GM18511 (cell line): ENCODE measurements at regions not wholly inside any gene's neighbourhood (a gene's known extent, or its start where the extent isn't known, plus 50 kb on each side); places are given as distances from the start of the nearest gene placed in this dataset.
"Not testable (repeated sequence)": the region's sequence is repeated elsewhere in the genome, so short reads cannot be mapped to it uniquely, and the experiment has no call there.

ENCODE experiments used
- ATAC-seq: cut with Tn5 transposase; IDR thresholded peaks from one replicate; pipeline ENCODE4 v1.9.1; 2021; ENCODE audit warnings: mild to moderate bottlenecking, moderate library complexity; ENCODE audit not compliant: unreplicated experiment

DNA sequence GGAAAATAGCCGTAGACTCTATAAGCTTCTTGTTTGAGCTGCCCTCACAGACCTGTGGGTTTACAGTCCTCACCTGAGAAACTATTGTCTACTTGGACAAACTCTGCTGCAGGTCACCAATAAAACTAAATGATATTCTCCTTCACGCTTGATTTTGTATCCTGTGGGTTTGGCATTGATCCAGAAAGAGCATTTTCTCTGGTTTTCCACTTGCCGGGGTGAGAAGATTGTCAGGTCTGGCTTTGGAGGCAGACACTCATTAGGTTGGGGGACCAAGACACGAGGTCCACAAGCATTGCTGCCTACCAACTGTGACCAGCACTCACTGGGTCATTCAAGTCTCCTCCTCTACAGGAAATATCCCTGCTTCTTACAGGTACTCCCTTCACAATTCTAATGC is 68.5 kb downstream of the CDC14C start:
- ATAC-seq, result no peak

DNA sequence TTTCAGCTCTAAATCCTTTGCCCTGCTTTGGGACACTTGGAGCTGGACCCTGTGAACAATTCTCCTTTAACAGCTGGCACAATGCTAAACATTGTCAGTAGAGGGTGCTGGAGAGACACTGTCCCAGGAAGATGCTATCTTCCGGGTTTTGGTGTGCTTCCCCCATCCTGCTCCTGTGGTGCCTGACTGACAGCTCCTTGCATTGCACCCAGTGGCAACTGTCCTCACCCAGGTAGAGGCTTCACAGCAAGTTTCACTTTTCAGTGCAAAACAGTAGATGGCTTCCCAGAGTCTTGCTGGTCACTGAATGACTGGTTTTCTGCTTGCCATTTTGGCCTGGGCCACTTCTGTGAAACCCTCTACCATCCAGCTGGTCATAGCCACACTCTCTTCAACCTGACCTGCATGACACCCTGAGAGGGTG is 77.3 kb downstream of the CDC14C start:
- peak; percentile 99 for ATAC-seq

DNA sequence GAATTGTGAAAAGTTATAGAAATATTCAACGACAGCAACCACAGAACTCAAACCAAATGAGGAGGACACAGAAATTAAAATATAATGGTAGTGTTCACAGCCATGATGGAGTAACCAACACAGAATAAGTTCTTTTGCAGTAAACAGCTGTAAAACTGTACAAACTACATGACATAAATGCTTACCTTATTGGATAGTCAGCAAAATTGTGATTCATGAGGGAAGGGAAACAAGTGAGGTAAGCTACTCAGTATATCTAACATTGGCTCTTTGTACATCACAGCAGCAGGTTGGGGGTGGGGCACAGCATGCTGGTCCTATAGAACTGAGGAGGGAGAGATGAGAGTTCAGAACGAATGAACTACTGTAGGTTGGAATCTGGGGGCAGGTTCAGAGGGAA is 86.4 kb downstream of the CDC14C start:
- no peak for ATAC-seq

DNA sequence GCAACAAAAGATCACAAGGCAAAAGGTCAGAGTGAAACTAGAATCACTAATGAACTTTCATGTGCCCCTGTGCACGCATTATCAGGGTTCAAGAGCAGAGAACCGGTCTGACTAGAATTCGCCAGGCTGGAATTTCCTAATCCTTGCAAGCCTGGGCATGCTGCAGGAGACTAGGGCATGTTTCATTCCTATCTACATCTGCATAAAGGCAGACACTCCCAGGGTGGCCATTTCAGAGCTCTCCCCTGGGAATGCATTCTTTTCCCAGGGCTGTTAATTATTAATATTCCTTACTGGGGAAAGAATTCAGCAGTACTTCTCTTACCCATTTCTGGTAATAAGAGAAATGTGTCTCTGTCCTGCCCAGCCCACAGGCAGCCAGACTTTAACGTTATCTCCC is 90.5 kb downstream of the CDC14C start:
- no peak for ATAC-seq

DNA sequence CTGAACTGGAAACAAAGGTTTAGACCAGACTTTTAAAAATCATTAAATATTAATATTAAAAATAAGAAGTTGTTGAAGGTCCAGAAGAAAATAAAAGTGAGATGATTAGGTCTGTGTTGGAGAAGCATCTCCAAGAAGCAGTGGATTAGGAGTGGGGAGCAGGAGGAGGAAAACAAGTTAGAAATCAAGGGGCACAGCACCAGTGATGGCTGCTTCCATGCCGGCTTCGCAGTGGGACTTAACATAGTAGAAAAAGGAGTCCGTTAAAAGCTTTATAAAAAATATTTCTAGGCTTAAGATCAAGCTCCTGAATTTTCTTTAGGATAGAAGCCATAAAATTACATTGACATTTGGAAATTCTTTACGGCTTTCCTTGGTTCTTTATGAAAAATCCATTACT is 95.8 kb downstream of the CDC14C start:
- ATAC-seq, result no peak

DNA sequence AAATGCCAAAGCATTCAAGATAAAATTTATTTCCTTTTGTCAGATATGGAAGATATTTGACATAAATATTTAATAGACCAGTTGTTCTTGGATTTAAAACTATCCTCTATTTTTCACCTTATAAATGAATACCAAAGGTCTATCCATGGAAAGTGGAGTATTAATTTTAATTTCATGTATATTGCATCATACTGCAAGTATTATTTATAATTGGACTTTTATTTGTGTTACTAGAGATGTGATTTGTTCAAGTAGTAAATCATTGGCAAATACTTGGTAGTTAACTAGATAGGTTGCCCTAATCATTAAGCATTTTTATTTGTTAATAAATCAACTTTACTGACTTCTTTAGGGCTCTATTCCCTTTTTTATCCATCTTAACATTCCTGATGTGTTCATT is 98.1 kb downstream of the CDC14C start:
- ATAC-seq, result no peak

DNA sequence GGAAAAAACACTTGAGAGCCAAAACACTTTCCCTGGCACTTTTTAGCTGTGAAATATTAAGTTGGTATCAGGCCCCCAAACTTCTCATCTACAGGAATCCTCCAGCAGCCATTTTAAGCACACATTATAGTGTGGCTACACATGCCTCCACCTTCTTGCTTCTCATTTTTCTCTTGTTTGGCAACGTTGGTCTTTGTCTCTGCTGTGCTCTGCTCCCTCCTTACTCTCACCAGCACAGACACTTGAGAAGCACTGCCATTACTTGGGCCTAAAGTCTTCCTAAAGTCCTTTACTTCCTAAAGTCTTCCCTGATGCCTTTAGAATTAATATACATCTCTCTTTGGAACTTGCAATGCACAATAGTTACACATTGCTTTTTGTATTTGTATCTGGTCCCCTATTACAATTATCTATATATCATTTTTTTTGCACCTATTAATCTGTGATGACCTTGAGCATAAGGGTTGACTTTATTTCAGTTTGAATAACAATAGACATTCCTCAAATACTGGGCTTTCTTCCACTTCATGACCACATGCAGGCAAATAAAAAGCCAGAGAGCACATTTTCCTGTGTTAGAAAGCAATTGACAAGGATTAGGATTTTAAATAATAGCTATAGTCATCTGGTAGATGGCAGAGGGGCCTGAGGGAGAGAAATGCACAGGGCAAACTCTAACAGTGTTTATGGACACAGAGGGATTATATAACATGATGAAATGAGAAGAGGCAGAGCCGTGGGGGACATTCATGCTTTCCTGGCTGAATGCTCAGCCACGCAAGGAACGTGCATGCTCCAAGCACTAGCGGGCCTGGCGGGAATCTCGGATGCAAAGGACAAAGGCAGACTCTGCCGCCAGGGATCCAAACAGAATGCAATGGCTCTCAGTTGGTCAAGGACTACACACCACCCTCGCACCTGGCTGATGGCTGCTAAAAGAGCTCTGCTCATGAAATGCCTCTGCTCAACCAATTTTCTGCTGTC is 99.3 kb downstream of the CDC14C start:
- no peak for ATAC-seq

DNA sequence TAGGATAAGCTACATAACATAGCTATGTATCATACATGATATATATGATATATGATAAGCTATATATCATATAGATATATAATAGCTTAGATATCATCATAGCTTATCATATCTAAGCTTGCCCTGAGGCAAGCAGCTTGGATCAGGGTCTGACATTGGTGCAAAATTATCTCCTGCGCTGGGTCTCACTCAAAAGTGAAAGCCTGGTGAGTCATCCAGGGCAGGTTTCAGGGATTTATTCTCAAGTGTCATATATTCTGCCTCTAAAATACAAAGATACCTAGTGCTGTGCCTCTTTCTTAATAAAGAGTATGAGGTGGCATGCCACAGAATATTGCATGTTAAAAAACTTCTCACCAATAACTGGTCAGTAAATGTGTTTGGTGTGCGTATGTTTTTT is 105.9 kb downstream of the CDC14C start:
- ATAC-seq, result no peak

DNA sequence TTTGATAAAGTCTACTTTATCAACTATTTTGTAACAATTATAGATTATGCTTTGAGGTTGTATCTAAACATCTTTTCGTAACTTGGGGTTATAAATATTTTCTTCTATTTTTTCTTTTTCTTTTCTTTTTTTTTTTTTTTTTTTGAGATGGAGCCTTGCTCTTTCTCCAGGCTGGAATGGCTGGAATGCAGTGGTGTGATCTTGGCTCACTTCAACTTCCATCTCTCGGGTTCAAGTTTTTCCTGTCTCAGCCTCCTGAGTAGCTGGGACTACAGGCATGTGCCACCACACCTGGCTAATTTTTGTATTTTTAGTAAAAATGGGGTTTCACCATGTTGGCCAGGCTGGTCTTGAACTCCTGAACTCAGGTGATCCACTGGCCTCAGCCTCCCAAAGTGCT is 108.8 kb downstream of the CDC14C start:
- ATAC-seq, result not testable (repeated sequence)

DNA sequence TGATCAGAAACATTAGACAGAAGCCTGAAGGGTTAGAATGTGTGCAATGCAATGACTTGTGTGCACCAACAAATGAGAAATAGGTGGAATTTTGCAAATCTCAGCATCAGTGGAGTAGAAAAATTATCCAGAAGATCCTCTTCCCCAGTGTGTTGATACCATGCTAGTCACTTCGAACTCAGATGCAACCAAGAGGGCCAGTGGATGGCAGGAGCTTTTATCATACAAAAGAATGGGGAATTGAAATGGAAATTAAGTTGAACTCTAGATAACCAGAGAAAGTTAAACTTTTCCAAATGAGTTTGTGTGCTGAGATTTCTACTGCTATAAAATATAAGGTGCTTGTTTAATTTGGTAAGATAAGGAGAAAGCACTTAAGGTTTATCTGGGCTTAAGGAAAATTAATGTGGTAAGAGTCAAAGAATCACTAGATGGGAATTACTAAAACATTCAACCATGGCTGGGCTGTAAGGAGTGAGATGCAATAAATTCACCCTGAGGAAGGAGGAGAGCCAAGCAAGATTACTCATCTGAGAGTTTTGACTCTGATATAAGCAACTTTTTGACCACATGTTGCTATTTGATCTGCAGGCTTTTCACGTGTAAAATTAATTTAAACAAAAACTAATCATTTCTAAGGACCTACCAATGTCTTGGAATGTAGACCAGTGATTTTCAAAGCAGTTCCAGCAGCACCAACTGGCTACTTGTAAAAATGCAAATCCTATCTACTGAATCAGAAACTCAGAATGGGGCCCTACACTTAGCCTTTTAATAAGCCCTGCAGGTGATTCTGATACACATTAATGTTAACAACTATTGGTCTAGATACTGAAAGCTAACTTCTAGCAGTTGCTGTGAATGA is 113.2 kb downstream of the CDC14C start:
- no peak for ATAC-seq

DNA sequence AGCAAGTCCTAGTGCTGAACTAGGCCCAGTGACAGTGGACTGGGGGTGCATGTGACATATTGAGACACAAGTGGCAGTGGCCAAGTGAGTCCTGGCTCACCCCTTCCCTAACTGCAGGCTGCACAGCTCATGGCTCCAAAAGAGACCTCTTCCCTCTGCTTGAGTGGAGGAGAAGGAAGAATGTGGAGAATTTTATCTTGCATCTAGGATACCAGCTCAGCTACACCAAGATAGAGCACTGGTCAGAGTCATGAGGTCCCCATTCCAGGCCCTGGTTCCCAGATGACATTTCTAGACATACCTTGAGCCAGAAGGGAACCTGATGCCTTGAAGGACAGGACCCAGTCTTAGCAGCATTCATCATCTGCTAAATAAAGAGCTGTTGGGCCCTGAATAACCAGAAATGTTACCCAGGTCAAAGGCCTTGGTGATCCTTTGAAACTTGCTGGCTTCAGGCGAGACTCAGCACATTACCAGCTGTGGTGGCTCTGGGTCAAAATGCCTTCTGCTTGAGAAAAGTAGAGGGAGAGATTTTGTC is 114.5 kb downstream of the CDC14C start:
- ATAC-seq, result no peak

DNA sequence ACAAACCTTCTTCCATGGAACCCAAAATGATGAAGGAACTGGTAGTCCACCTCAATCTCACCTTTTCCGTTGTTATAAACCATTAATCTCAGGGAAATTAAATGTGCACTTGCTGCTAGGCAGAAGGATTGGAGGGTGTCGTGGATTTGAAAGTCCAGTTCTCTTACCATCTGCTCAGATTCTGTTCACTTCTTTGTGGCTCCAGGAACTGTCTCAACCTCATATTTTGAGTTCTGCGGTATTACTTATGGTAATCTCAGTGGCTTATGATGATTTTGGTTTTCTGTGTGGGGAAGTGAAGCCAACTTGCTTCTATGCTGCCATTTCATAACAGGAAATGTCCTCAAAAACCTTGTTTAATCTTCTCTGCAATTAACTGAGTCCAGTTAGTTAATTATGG is 136.4 kb downstream of the CDC14C start:
- no peak for ATAC-seq

DNA sequence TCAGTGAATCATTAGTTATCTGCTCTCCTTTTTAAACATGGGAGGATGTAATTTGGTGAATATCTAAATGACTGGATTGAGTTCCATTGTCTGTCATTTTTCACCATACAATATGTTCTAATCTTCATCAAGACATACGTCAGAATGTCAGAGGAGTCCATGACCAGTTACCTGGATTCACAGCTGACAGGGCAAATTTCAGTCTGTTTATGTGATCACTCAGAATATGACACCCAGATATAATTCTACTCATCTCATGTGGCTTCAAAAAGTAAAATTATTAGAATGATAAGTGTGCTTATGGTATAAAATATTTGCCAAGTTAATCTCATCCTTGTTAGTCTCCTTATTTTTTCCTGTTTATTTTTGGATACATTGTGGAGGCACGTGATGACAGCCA is 150.2 kb downstream of the CDC14C start:
- ATAC-seq, result no peak

DNA sequence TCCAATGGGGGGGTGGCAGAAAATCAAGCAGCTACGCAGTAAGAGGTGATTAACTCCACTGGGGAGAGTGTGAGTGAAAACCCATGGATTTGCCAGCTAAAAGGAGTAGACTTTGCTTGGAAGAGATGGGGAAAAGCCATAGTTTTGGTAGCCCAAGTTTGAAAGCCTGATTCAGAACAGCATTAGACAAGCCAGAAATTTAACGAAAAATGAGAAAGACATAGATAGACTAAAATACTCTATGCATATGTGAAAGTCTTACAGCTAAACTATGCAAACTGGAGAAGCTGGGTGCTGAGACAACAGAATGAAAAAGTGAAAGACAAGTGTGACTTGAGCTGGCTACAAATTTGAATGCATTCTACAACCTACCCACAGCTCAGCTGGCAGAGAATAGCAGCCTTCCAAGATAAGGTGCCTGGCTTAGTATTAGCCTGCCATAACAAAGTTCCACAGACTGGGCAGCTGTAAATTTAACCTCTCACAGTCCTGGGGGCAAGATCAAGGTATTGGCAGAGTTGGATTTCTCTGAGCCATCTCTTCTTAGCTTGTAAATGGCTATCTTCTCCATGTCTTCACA is 156.6 kb downstream of the CDC14C start:
- no peak for ATAC-seq

DNA sequence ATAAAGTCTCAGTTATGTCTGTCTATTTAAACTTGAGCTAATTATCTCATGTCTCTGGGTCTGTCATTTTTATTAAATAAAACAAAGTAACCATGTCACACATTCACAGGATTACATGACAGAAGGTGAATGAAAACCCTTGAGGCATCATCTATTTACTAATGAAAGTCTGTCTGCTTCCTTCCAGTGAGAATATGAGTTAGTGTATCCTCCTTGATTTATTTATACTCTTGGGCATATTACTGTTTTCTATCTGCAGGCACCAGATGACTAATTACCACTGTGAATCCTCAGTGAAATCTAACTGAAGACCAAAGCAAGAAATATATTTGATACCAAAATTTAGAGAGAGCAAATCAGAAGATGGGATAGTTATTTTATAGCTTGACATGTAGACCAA is 163.7 kb downstream of the CDC14C start:
- no peak for ATAC-seq

DNA sequence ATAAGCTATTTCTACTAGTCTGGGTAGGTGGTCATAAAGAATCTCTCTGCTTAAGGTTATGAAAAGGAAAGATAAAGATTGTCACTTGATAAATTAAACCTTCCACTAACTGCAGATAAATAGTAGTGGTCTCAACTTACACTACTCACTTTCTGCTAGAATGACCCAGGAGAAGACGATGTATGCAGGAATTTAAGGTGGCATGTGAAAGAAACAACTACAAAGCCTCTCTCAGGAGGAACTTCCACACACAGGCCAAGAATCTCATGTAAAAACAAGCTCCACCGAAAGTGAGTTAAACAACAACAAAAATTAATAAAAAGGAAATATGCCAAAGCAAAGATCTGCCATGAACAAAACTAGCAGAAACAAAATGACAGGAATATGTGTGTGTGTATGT is 165.4 kb downstream of the CDC14C start:
- no peak for ATAC-seq

DNA sequence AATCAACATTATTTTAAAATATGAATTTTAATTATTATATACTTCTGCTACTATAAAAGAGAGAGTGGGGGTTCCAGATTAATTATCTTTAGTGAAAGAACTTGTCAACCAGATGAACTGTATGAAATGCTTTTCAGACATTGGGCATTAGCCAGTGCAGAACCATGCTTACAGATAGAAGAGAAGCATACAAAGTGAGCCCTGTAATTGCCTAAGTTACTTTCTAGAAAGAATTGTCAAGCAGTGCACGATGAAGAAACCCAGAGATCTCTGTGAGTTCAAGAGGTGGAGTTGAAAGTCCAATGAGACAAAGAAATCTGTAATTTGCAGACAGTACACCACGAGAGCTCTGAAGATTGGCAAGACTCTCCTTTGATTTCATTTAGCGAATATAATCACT is 166.7 kb downstream of the CDC14C start:
- no peak for ATAC-seq

DNA sequence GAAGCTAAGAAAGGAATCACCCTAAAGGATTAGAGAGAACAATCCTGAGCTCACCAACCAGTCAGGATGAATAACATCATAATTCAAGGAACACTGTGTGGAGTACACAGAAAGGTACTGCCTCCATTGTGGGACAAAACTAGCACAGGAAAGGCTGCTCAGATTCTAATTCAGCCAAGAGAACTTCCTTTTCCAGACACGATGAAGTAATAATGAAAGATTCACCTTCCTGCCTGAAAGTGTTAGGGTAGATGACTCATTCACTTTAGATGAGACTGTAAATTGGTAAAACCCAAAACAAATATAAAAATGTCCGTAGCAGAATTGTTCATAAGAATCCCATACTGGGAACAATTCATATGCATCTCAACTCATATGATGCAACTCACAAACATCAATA is 167.2 kb downstream of the CDC14C start:
- ATAC-seq, result no peak

DNA sequence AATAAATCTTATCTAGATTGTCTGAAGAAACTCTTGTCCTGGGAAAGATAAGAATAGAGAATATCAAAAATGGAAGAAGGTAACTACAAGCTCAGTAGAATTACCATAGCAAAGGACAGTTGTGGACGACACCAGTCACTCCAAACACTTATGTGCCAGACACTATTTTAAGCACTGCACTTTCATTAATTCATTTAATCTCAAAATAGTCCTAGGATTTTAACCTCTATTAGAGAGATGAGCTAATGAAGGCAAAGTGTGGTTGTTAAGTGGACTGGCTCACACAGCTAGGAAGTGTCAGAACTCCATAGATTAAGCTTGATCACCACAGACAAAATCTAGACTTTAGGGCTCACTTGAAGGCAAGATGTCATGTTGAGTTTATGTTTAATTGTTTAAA is 168.9 kb downstream of the CDC14C start:
- ATAC-seq, result no peak

DNA sequence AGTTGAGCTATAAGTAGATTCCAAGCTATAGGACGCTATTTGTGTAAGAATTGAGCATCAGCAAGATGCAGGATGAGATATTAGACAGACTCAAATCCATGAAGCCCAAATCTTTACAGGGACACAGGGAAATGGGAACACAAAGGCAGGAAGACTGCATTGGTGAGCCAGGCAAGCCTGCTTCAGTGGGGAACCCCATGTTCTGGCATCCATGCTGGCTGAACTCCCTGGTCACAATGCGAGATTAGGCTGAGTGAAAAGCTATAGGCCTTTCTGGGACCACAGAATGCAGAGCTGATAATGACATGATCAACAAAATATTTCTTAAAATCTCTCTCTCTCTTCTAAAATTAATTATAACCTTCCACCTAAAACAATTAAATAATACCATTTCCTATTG is 170.5 kb downstream of the CDC14C start:
- no peak for ATAC-seq

DNA sequence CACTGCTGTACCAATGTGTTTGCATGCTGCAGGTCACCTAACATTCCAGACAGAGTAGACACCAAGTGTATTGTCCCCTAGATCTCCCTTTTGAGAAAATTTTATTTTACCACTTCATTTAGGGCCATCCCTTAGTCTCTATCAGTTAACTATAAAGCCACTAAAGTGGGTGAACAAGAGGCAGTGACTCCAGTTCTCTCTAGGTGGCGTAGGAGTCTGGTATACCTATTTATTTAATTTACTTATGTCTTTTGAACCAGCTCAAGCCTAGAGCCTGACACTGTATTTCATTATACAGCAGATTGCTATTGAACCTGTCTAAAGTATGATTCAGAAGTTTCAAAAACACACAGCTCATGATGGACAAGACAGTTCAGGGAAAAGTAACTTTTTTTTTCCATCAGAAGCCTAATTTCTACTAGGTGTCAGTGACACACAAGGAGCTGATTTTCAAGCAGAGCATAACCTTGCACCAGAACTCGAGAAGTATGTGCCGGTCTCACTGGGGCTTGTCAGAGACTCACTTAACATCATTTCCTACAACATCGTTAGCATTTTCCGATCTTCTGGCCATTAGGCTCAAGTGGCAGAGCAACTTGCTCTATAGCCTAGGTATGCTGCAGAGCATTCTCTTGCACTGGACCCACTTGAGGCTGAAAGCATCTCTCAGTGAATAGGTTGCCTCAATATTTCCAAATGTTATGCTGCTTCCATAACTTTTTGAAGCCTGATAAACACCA is 175.4 kb downstream of the CDC14C start:
- no peak for ATAC-seq
